ENCODE measurements at regions not wholly inside any gene's neighbourhood (a gene's known extent, or its start where the extent isn't known, plus 50 kb on each side); places are given as distances from the start of the nearest gene placed in this dataset.

GRCh38 chr4:11198516-11199305 lies 230.0 kb downstream of the HS3ST1 start:
- no peak overlapping the region for H3K27ac Mint-ChIP-seq (ENCODE audit: unreplicated experiment)
- peaks cover 2% of the 10 kb centered on the region for H3K27me3 Mint-ChIP-seq (ENCODE audit: unreplicated experiment)
- H3K4me3 Mint-ChIP-seq (ENCODE audit: unreplicated experiment) = no peak overlapping the region
- no peak for TF ChIP-seq CTCF (IDR thresholded peaks at IDR 0.05; ENCODE audit: unreplicated experiment)
- H3K4me1 Mint-ChIP-seq (ENCODE audit: unreplicated experiment) = peaks cover 2% of the 10 kb centered on the region
- H3K36me3 Mint-ChIP-seq (ENCODE audit: low read depth, unreplicated experiment) = no peaks in the 10 kb centered on the region
- no peak for DNase-seq (ENCODE audit: low spot score)
- H3K9me3 Mint-ChIP-seq (ENCODE audit: unreplicated experiment) = no peaks in the 10 kb centered on the region

- Mint-ChIP-seq H3K9me3 (ENCODE audit: unreplicated experiment) (no peaks in the 10 kb centered on the region), H3K4me1 (ENCODE audit: unreplicated experiment) (peaks cover 2% of the 10 kb centered on the region), H3K4me3 (ENCODE audit: unreplicated experiment) (no peak overlapping the region), H3K27ac (ENCODE audit: unreplicated experiment) (no peak overlapping the region), H3K36me3 (ENCODE audit: low read depth, unreplicated experiment) (no peaks in the 10 kb centered on the region), H3K27me3 (ENCODE audit: unreplicated experiment) (peaks cover 2% of the 10 kb centered on the region)
- TF ChIP-seq CTCF (IDR thresholded peaks at IDR 0.05; ENCODE audit: unreplicated experiment) = no peak
- no peak for DNase-seq (ENCODE audit: low spot score)
These were observed 230.9 kb downstream of the HS3ST1 start for GRCh38 chr4:11197631-11198341.

- H3K27me3 Mint-ChIP-seq (ENCODE audit: unreplicated experiment) = peaks cover 2% of the 10 kb centered on the region
- TF ChIP-seq CTCF (IDR thresholded peaks at IDR 0.05; ENCODE audit: unreplicated experiment) = no peak
- no peak for DNase-seq (ENCODE audit: low spot score)
- no peak overlapping the region for H3K27ac Mint-ChIP-seq (ENCODE audit: unreplicated experiment)
- H3K4me1 Mint-ChIP-seq (ENCODE audit: unreplicated experiment) = peaks cover 2% of the 10 kb centered on the region
- H3K36me3 Mint-ChIP-seq (ENCODE audit: low read depth, unreplicated experiment) = no peaks in the 10 kb centered on the region
- no peaks in the 10 kb centered on the region for H3K9me3 Mint-ChIP-seq (ENCODE audit: unreplicated experiment)
- no peak overlapping the region for H3K4me3 Mint-ChIP-seq (ENCODE audit: unreplicated experiment)
These were observed 231.7 kb downstream of the HS3ST1 start for GRCh38 chr4:11196927-11197522.

GRCh38 chr4:11194431-11194830 lies 234.3 kb downstream of the HS3ST1 start:
- Mint-ChIP-seq H3K36me3 (ENCODE audit: low read depth, unreplicated experiment) (no peaks in the 10 kb centered on the region), H3K27me3 (ENCODE audit: unreplicated experiment) (no peaks in the 10 kb centered on the region), H3K9me3 (ENCODE audit: unreplicated experiment) (no peaks in the 10 kb centered on the region), H3K4me3 (ENCODE audit: unreplicated experiment) (no peak overlapping the region), H3K27ac (ENCODE audit: unreplicated experiment) (no peak overlapping the region), H3K4me1 (ENCODE audit: unreplicated experiment) (peaks cover 11% of the 10 kb centered on the region)
- DNase-seq (ENCODE audit: low spot score) = no peak
- TF ChIP-seq CTCF (IDR thresholded peaks at IDR 0.05; ENCODE audit: unreplicated experiment) = no peak

- no peaks in the 10 kb centered on the region for H3K36me3 Mint-ChIP-seq (ENCODE audit: low read depth, unreplicated experiment)
- H3K4me1 Mint-ChIP-seq (ENCODE audit: unreplicated experiment) = peaks cover 9% of the 10 kb centered on the region
- no peaks in the 10 kb centered on the region for H3K27me3 Mint-ChIP-seq (ENCODE audit: unreplicated experiment)
- no peak for DNase-seq (ENCODE audit: low spot score)
- no peak overlapping the region for H3K27ac Mint-ChIP-seq (ENCODE audit: unreplicated experiment)
- H3K4me3 Mint-ChIP-seq (ENCODE audit: unreplicated experiment) = no peak overlapping the region
- no peaks in the 10 kb centered on the region for H3K9me3 Mint-ChIP-seq (ENCODE audit: unreplicated experiment)
- no peak for TF ChIP-seq CTCF (IDR thresholded peaks at IDR 0.05; ENCODE audit: unreplicated experiment)
These were observed 238.9 kb downstream of the HS3ST1 start for GRCh38 chr4:11189756-11190155.

Measured in endothelial cell (in vitro differentiated cells).